ENCODE measurements at regions not wholly inside any gene's neighbourhood (a gene's known extent, or its start where the extent isn't known, plus 50 kb on each side); places are given as distances from the start of the nearest gene placed in this dataset.

- intact Hi-C loops (cut with micrococcal nuclease), result no loop called here
- H3K9ac ChIP-seq (ENCODE audit: insufficient read depth in 1 of 2, low read depth in 2 of 2, low read length in 2 of 2), result no peak overlapping the region
- no peaks in the 10 kb centered on the region for H3K36me3 ChIP-seq (ENCODE audit: control insufficient read depth, insufficient read depth, low read length)
- no peaks in the 10 kb centered on the region for H4K20me1 ChIP-seq (replicated peaks; ENCODE audit: control insufficient read depth, insufficient read depth, low read length)
- H3K9me1 ChIP-seq (ENCODE audit: control insufficient read depth, insufficient read depth, low read length), result no peaks in the 10 kb centered on the region
- 0% methylated on average over 2 of the region's 2 CpGs for WGBS (ENCODE audit: insufficient coverage, low coverage, missing lambda C conversion rate)
- DNase-seq (ENCODE audit: extremely low read depth in 1 of 4, low spot score in 3 of 4), result no peak
- H3K27me3 ChIP-seq (ENCODE audit: control insufficient read depth in 2 of 2, insufficient read depth in 2 of 2, low read length in 2 of 2), result peaks cover 0 to 5% of the 10 kb centered on the region in 2 experiments; a peak in 1 of 5 replicates
- ChIA-PET POLR2A (interaction anchor here (0.7 kb wide), 2 partner anchors 11 to 265 kb away, joined by 3 read pairs; no protein-coding TSS in a partner anchor), CTCF (ENCODE audit: low intra/inter-chr PET ratio) (no interaction called here)
- no peak overlapping the region for H3K4me2 ChIP-seq (ENCODE audit: insufficient read depth, low read length)
- no peak overlapping the region for H3K4me3 ChIP-seq
- in situ Hi-C loops (cut with MboI), result no loop called here
- no peak overlapping the region for H3K27ac ChIP-seq (ENCODE audit: extremely low read depth, low read depth, low read length)
- ATAC-seq, result no peak
- H2AFZ ChIP-seq (ENCODE audit: low read depth, low read length), result no peak overlapping the region
- FAIRE-seq, result no peak
- H3K79me2 ChIP-seq (ENCODE audit: control insufficient read depth, insufficient read depth, low read length), result no peaks in the 10 kb centered on the region
- H3K4me1 ChIP-seq (replicated peaks in 1 of 2; ENCODE audit: control insufficient read depth in 2 of 2, insufficient read depth in 2 of 2, low read length in 2 of 2), result no peaks in the 10 kb centered on the region
- H3K9me3 ChIP-seq (replicated peaks; ENCODE audit: control insufficient read depth, insufficient read depth, low read depth, low read length), result no peaks in the 10 kb centered on the region
- BruUV-seq (replicated peaks), result no TSS peak
- TF ChIP-seq ZBTB34 (CRISPR knock-in tag; IDR thresholded peaks at IDR 0.05) (no peak), EP300 (IDR thresholded peaks at IDR 0.05; ENCODE audit: low read length) (no peak), GTF3C2 (IDR thresholded peaks at IDR 0.05; ENCODE audit: borderline replicate concordance, extremely low read depth, insufficient read length) (no peak), DPF2 (IDR thresholded peaks at IDR 0.05) (no peak), MNT (conservative IDR thresholded peaks at IDR 0.05) (no peak), ZNF263 (CRISPR knock-in tag; IDR thresholded peaks at IDR 0.05; ENCODE audit: borderline replicate concordance) (no peak), BMI1 (IDR thresholded peaks at IDR 0.05; ENCODE audit: low read length) (no peak), ZNF740 (CRISPR knock-in tag; IDR thresholded peaks at IDR 0.05) (no peak), ZNF740 (tag; IDR thresholded peaks at IDR 0.05) (no peak), ELF1 (tag; IDR thresholded peaks at IDR 0.05) (no peak), ZNF124 (CRISPR knock-in tag; IDR thresholded peaks at IDR 0.05) (no peak), RBM14 (IDR thresholded peaks at IDR 0.05; ENCODE audit: borderline replicate concordance, insufficient read depth, low read depth, low read length) (no peak), MAFK (IDR thresholded peaks at IDR 0.05; ENCODE audit: low read length) (no peak), RAD21 (CRISPR knock-in tag; conservative IDR thresholded peaks at IDR 0.05 in 1 of 2, IDR thresholded peaks at IDR 0.05 in 1 of 2) (no peak), HCFC1 (IDR thresholded peaks at IDR 0.05; ENCODE audit: low read depth, low read length) (no peak), FOXJ3 (CRISPR knock-in tag; IDR thresholded peaks at IDR 0.05) (no peak), ZKSCAN3 (CRISPR knock-in tag; IDR thresholded peaks at IDR 0.05) (no peak), ZNF57 (CRISPR knock-in tag; IDR thresholded peaks at IDR 0.05) (no peak)
Measured at GRCh38 chr2:118604811-118605210, 242.6 kb downstream of the EN1 start.

Measured in K562 (cell line).